MM.1S (cell line): ENCODE measurements at regions not wholly inside any gene's neighbourhood (a gene's known extent, or its start where the extent isn't known, plus 50 kb on each side); places are given as distances from the start of the nearest gene placed in this dataset.

Experiments used
- DNase-seq: peaks from one replicate; pipeline ENCODE4 v3.0.0-alpha.2; 2015
- H2AFZ ChIP-seq: fragments of 300-600 bp; sonication (generic); 2 replicates; pipeline ENCODE4 v1.6.0; 2016; ENCODE audit warnings: antibody characterized with exemption, low read length
- H3F3A ChIP-seq: fragments of 300-600 bp; sonication (generic); 2 replicates; pipeline ENCODE4 v1.6.1; 2016; ENCODE audit warnings: mild to moderate bottlenecking, antibody characterized with exemption, low read length, moderate library complexity, mixed read lengths; ENCODE audit not compliant: insufficient read depth
- H3K27ac ChIP-seq: fragments of 300-600 bp; sonication (generic); 2 replicates; pipeline ENCODE4 v1.5.1; 2016; ENCODE audit warnings: mild to moderate bottlenecking, low read length
- H3K27me3 ChIP-seq: fragments of 300-600 bp; sonication (generic); replicated peaks from 2 replicates; pipeline ENCODE4 v1.6.0; 2016; ENCODE audit warnings: low read length; ENCODE audit not compliant: insufficient read depth
- H3K36me3 ChIP-seq: fragments of 300-600 bp; sonication (generic); replicated peaks from 2 replicates; pipeline ENCODE4 v1.6.1; 2016; ENCODE audit warnings: mild to moderate bottlenecking, low read length, mixed read lengths; ENCODE audit not compliant: insufficient read depth
- H3K4me1 ChIP-seq: fragments of 300-600 bp; sonication (generic); 2 replicates; pipeline ENCODE4 v1.6.1; 2016; ENCODE audit warnings: low read length, mixed read lengths
- H3K4me2 ChIP-seq: fragments of 300-600 bp; sonication (generic); 2 replicates; pipeline ENCODE4 v1.6.0; 2016; ENCODE audit warnings: low read depth, low read length
- H3K4me3 ChIP-seq: fragments of 300-600 bp; sonication (generic); 2 replicates; pipeline ENCODE4 v1.5.1; 2016; ENCODE audit warnings: low read length, mixed read lengths
- H3K79me2 ChIP-seq: fragments of 300-600 bp; sonication (generic); 2 replicates; pipeline ENCODE4 v1.6.1; 2016; ENCODE audit warnings: mixed run types, low read length, mixed read lengths
- H3K9ac ChIP-seq: fragments of 300-600 bp; sonication (generic); 2 replicates; pipeline ENCODE4 v1.6.1; 2016; ENCODE audit warnings: low read length, mixed read lengths
- H3K9me2 ChIP-seq: fragments of 300-600 bp; sonication (generic); replicated peaks from 2 replicates; pipeline ENCODE4 v1.6.1; 2016; ENCODE audit warnings: mild to moderate bottlenecking, low read length, mixed read lengths; ENCODE audit not compliant: insufficient read depth
- H3K9me3 ChIP-seq: fragments of 300-600 bp; sonication (generic); replicated peaks from 2 replicates; pipeline ENCODE4 v1.6.1; 2016; ENCODE audit warnings: mild to moderate bottlenecking, low read length, mixed read lengths; ENCODE audit not compliant: insufficient read depth
- H4K20me1 ChIP-seq: fragments of 300-600 bp; sonication (generic); 2 replicates; pipeline ENCODE4 v1.6.1; 2016; ENCODE audit warnings: mild to moderate bottlenecking, low read length, moderate library complexity, mixed read lengths; ENCODE audit not compliant: insufficient read depth
- EZH2 ChIP-seq: fragments of 300-600 bp; sonication (generic); optimal IDR thresholded peaks from 2 replicates; pipeline ENCODE3; 2017; ENCODE audit warnings: low read depth, mild to moderate bottlenecking, antibody characterized with exemption, low read length, mixed read lengths
- EZH2phosphoT487 ChIP-seq: fragments of 300-600 bp; sonication (generic); IDR thresholded peaks from 2 replicates; pipeline ENCODE4 v1.6.1; 2018; ENCODE audit warnings: antibody characterized with exemption, low read length
- TF ChIP-seq, protein P1 (sequence below): fragments of 300-600 bp; sonication (generic); IDR thresholded peaks from 2 replicates; pipeline ENCODE4 v1.5.1; 2016; ENCODE audit warnings: antibody characterized with exemption, low read length, mixed read lengths

DNA sequence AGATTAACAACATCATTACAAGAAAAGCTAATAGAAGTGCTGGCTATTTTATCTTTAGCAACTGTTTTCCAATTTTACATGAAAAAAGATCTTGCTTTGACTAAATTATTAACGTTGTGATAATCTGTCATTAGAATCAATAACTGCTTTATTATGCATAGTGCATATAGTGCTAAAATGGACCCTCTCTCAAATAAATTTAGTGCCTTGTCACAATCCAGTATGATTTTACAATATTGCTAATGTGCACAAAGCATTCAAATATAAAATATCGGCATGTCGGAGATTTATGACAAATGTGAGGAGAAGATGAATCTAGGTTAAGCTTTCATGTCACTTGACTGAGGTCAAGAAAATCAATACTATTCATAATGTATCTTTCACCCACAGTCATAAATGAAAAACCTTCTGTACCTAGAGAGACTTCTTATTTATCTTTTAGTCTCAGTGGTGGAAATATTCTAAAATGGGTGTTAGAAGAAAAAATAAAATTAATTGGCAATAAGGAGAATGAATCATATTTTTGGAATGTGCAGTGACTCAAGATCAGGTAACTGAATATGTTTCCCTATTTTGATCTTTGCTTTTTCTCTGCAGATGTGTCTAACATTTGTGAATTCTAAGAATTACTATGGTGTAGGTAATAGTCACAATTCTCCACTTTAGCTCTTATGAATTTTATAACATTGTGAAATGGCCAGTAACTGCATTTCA is 672.9 kb upstream of the GRAMD2B start:
- Histone ChIP-seq H3F3A (no peaks in the 10 kb centered on the region), H4K20me1 (no peaks in the 10 kb centered on the region), H3K9ac (no peak overlapping the region), H3K27me3 (no peaks in the 10 kb centered on the region), H3K4me1 (peaks cover 7% of the 10 kb centered on the region), H3K27ac (no peak overlapping the region), H3K79me2 (no peaks in the 10 kb centered on the region), H3K9me3 (no peaks in the 10 kb centered on the region), H2AFZ (no peak overlapping the region), H3K4me2 (no peak overlapping the region), H3K36me3 (no peaks in the 10 kb centered on the region), H3K4me3 (no peak overlapping the region), H3K9me2 (no peaks in the 10 kb centered on the region)
- DNase-seq = no peak
- TF ChIP-seq, protein P1, sequence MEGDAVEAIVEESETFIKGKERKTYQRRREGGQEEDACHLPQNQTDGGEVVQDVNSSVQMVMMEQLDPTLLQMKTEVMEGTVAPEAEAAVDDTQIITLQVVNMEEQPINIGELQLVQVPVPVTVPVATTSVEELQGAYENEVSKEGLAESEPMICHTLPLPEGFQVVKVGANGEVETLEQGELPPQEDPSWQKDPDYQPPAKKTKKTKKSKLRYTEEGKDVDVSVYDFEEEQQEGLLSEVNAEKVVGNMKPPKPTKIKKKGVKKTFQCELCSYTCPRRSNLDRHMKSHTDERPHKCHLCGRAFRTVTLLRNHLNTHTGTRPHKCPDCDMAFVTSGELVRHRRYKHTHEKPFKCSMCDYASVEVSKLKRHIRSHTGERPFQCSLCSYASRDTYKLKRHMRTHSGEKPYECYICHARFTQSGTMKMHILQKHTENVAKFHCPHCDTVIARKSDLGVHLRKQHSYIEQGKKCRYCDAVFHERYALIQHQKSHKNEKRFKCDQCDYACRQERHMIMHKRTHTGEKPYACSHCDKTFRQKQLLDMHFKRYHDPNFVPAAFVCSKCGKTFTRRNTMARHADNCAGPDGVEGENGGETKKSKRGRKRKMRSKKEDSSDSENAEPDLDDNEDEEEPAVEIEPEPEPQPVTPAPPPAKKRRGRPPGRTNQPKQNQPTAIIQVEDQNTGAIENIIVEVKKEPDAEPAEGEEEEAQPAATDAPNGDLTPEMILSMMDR = no peak
- TF ChIP-seq EZH2 (no peak), EZH2phosphoT487 (no peak)

DNA sequence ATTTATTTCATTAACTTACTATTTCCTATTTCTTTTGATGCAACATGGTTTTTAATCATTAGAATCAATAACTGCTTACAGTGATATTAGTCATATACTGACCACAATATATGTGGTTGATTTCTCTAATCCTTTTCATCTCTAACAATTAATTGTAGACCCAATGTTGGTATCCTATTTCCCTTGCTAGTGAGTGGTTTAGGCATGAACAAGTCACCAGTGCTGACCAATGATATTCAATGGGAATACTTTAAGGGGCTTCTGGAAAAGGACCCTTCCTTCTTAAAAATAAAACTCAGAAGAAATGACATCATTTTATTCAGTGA is 672.4 kb upstream of the GRAMD2B start:
- Histone ChIP-seq H3F3A (no peaks in the 10 kb centered on the region), H3K9ac (no peak overlapping the region), H2AFZ (no peak overlapping the region), H3K36me3 (no peaks in the 10 kb centered on the region), H3K4me1 (peaks cover 7% of the 10 kb centered on the region), H3K79me2 (no peaks in the 10 kb centered on the region), H3K9me2 (no peaks in the 10 kb centered on the region), H3K4me3 (no peak overlapping the region), H3K27ac (no peak overlapping the region), H3K9me3 (no peaks in the 10 kb centered on the region), H4K20me1 (no peaks in the 10 kb centered on the region), H3K27me3 (no peaks in the 10 kb centered on the region), H3K4me2 (no peak overlapping the region)
- DNase-seq = no peak
- no peak for TF ChIP-seq EZH2phosphoT487
- TF ChIP-seq, protein P1 = no peak
- no peak for TF ChIP-seq EZH2

DNA sequence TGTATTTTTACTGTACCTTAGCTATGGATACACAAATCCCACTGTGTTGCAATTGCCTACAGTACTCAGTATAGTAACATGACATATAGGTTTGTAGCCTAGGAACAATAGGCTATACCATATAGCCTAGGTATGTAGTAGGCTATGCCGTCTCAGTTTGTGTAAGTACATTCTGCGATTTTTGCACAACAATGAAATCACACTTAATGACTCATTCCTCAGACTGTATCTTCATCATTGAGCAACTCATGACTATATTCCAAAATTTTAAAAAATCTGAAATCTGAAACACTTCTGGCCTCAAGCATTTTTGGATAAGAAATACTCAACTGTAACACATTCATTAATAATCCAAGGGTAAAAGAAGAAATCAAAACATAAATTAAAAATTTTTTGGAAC is 666.8 kb upstream of the GRAMD2B start:
- H3K4me1 ChIP-seq = peaks cover 5% of the 10 kb centered on the region; the same call in 1 of the 2 replicates
- H2AFZ ChIP-seq = no peak overlapping the region
- DNase-seq = no peak
- H3K36me3 ChIP-seq = no peaks in the 10 kb centered on the region
- no peaks in the 10 kb centered on the region for H3K9me2 ChIP-seq
- H3K27me3 ChIP-seq = no peaks in the 10 kb centered on the region
- H3K9me3 ChIP-seq = no peaks in the 10 kb centered on the region
- no peak overlapping the region for H3K4me2 ChIP-seq
- H3K27ac ChIP-seq = no peak overlapping the region
- no peak overlapping the region for H3K4me3 ChIP-seq
- TF ChIP-seq EZH2phosphoT487 (no peak), EZH2 (no peak)
- TF ChIP-seq, protein P1 = no peak
- H4K20me1 ChIP-seq = no peaks in the 10 kb centered on the region
- H3K79me2 ChIP-seq = no peaks in the 10 kb centered on the region
- no peaks in the 10 kb centered on the region for H3F3A ChIP-seq
- no peak overlapping the region for H3K9ac ChIP-seq
